Stimulated activated CD4-positive, alpha-beta T cell treated with anti-CD3 and anti-CD28 coated beads, Interleukin-12 subunit alpha, Interleukin-12 subunit beta, amount 100 ng/mL, for 4 hours (primary cell): ENCODE measurements at regions not wholly inside any gene's neighbourhood (a gene's known extent, or its start where the extent isn't known, plus 50 kb on each side); places are given as distances from the start of the nearest gene placed in this dataset.

ENCODE experiments used
- DNase-seq: peaks from one replicate; pipeline ENCODE4 v3.0.0-alpha.2; 2020

DNA sequence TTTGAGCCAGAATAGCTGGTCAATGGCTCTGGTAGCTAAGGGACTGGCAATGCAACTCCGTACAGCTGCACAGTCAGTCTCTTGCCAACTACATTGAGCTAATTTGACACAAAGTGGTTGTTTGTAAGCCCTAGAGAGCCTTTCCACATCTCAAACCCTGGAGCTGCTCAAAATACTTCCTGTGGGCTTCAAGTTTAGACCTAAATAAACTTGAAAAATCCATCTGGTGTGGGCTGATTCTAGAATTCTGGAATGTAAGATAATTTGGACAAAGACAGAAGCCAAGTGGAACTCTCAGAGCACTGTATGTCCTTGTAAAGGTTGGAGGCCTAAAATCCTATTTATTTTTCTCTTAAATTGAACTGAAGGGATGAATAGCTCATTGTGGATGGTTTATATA, 380.8 kb downstream of the SPRY1 start:
- DNase-seq = no peak

DNA sequence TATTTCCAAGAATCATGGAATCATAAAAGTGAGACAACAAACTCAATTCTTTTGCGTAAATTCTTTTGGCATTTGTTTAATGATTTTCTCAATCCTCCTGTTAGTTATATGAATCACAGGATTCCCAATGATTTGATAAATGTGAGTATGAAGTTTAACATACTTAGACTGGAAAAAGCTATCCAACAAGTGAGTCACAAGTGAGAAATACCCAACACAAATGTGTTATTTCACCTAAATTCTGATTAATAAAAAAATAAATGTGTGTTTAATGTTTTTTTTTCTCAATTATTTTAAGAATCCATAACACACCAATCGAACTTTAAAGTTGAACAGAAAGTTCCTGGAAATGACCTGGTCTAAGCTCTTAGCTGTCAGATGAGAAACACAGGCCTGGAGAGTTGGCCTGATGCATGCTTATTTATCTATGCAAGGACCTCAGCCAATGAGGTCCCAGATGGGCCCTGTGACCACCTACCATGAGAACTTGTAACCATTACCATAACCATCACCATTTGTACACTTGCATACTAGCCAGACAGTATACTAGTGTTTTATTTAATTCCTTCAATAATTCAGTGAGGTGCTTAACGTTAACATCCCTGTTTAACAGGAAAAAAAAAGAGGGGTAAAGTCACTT, 386.7 kb downstream of the SPRY1 start:
- DNase-seq = no peak

DNA sequence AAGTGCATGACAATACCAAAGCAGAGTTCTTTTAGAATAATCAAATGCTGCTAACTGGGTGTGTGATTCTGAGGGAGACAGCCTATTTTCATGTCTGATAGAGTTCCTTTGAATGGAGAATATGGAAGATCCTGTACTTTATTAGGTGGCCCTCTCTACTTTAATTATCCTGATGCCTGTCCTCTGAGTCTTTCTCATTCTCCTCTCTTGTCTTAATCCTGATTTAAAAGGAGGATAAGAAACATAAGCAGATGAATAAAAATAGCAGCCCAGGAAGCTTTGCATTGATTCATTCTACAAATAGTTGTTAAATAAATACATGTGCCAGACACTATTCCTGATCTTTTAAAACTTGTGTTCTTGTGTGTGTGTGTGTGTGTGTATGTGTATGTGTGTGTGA, 387.3 kb downstream of the SPRY1 start:
- DNase-seq = no peak

DNA sequence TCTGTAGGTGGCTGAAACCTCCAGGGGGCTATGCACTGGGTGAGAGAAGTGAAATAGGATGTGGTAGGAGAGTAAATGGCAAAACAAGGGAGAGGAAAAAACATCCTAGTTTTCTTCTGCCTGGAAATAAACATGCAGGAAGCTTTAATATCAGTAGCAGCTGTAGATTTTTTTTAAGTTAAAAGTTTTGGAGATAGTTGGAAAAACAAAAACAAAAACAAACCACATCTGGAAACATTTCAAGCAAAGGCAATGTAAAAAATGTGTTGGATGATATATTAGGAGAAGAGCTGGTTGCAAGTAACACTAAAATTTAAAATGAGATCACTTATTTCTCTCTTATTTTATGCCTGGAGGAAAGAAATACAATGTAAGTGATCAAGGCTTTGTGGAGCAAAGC, 388.0 kb downstream of the SPRY1 start:
- DNase-seq = no peak

DNA sequence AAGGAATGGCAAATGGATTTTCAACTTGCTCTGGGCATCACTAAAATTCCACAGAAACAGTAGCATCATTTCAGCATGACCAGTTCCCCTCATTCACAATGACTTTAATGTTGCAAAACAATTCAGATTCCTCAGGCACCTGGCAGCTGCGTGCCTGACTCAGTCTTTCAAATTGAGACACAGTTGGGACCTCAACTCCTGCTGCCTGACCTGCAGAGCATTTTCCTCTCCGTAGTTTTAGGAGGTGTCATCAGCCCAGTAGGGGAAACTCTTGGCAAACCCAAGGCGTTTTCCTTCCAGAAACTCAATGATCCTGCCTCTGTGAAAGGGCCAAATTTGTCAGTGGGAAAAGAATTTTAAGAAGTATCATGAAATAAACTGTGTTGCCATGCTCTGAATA, 388.9 kb downstream of the SPRY1 start:
- DNase-seq = no peak

DNA sequence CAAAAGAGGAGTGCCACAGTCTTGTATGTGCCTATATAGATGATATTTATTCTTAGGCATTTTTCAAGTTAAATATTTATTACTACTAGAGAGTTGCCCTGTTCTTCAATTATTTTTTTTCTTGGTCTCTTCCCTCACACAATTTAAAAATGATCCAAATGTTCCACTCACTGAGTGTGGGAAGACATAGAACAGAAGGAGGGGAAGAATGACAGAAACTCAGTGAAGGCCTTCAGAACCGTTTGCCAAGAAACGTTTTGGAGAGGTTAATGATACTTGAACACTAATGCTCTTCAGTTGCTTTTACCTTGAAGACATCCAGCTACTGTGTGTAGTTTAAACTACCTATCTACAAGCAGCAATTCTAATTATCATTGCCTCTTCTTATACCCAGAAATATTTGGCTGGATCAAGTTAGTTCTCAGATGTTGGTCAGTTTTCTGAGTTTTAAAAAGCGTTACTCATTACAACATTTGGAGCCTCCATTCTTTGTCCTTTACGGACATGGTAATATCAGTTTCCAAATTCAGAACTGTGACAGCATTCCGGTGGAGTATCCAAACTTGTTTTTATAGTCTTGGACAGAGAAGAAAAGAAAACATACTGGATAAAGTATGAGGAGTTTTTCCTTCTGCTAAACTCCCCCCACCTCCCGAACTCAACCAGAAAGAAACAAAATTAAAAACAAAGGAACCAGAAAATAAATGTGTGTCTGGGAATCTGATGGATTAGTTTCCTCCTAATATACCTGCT, 389.7 kb downstream of the SPRY1 start:
- DNase-seq = no peak

DNA sequence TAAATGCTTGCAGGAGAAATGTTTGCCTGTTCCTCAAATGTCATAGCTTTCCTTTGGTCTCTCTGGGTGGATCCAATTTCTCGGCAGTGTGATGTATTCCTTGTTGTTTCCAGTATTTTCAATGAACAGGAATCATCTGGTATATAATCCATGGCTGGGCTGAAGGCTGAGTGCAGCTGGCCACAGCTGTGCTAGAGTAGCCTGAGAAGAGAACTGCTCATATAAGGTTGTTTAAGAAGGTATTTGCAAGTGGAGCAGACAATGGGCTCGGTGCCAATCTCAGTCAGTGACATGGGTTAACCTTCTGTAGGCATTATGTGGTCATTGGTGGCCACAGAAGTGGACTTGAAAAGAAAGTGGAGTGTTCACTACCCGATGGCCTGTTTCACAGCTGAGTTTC, 390.3 kb downstream of the SPRY1 start:
- DNase-seq = no peak

DNA sequence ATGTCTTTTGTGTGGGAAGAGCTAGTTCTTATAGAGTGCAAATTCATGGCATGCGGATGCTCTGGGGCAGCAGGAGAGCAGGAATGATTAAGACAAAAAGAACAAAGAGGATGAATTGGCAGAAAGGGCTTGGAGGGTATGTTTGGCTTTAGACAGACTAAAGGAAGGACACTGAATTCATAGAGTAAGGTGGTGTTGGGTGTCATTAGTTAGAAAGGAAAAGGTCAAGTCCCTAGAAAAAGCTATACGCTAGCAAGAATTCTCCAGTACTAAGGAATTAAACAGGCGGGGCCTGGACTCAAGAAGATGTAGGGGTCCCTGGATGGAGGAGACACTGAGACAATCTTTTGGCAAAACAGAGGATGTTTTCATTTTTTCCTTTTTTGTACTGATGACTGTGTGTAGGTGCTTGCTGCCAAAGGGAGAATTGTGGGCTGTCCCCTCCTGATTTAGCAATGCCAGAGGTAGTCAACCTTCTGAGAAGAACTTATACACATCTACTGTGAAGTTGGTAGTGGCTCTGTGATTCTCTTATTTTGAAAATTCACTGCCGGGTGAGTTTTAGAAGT, 391.0 kb downstream of the SPRY1 start:
- no peak for DNase-seq

DNA sequence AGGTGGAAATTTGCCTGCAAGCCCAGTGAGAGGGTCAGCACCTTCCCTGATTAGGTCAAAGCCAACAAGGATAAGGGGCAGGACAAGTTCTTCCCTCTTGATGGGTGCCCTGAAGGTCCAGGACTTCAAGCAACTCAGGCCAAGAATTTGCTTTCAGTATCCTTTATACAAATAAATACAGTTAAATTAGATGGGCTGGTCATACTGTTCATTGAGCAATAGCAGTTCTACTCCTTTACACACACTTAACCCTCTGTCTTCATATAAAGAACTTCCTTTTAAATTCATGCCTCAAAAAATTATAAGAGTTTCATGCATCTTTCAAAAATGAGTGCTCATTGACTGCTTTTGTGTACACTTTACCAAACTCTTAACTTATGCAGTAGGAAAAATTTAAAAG, 392.0 kb downstream of the SPRY1 start:
- no peak for DNase-seq

DNA sequence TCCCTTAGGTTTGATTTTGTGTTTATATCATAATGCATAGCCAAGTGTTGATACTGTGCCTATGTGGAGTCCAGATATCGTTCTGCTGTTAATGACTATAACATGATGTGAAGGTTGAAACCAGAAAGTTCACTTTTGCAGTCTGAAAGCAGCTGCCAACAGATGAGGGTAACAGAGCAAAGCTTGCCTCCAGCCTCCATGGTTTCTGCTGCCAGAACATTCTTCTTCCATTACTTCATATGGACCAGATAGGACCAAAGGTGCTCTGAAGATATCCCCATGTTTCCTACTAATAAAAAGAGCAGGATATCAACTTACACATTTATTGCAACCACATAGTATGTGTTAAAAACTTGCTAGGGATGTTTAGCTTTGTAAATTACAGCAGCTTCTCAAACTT, 394.1 kb downstream of the SPRY1 start:
- DNase-seq = no peak

DNA sequence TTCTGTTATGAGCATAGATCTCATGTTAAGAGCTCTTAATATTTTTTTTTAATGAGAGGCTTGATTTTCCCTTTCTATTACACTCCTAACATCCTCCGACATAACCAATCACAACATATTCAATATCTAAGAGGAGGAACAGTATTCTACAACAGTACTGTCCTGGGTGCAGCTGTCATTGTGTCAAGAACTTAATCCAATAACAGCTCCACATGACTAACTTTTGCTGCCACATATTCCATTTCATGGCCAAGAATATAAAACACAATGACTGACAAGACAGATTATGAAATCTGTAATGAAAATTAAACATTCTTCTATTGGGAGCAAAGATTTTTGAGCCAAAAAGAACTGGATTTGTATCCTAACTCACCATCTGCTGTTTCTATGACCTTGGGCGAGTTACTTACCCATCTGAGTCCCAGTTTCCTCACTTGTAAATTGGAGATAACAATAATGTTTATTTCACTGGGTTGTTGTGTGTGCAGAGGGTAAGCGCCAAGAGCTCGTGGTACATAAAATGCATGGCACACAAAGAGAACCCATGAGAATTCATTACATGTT, 405.6 kb downstream of the SPRY1 start:
- no peak for DNase-seq

DNA sequence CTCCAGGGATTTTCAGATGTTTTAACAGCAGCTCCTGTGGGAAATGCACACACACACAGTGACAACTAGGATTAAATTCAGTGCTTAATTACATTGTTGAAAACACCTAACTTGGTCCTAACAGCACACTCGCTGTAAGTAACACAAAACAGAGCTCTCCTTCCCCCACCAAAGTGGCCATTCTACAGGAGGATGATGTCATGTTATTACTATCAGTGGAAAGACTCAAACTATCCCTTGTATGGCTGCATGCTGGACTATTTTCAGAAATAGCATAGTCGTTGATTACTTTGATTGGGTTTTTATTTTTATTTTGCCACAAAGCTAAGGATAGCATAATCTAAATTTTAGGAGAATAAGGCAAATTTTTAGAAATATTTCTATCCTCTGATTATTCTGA, 406.3 kb downstream of the SPRY1 start:
- no peak for DNase-seq

DNA sequence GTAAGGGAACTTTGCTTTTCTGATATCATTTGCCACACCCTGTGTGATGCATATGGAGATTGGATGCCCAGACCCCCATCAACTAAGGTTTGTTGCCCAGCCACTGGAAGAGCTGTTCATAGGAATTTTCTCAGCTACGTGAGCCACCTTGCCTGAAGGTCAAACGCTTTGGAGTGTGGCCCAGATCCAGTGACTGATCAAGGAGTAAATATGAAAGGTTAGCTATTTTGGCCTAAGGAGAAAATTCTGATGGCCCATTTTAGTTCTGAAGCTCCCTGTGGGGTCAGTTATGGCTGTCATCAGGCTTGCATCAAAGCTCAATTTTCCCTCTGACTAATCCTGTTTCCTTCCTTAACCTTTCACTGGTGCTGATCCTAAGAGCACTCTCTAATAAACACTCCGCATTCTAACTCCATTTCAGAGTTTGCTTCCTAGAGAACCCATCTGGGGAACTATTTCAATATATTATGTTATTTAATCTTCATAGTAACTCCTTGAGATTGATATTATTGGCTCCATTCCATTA, 407.7 kb downstream of the SPRY1 start:
- no peak for DNase-seq

DNA sequence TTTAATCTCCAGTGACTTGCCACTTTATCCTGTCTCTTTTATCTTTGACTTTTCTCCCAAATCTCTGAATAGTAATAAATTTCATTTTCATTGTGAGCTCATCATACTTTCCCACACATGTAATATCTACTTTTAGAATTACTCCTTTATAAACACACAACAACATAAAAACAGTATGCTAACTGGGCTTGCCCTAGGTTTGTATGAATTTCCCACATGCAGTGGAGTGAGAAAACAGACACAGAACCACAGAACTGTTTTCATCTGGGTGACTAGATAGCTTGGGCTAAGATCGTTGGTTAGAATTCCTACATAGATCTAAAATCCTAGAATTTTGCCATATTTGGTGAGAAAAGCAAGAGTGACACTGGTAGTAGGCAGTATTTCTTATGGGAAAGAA, 409.5 kb downstream of the SPRY1 start:
- DNase-seq = no peak

DNA sequence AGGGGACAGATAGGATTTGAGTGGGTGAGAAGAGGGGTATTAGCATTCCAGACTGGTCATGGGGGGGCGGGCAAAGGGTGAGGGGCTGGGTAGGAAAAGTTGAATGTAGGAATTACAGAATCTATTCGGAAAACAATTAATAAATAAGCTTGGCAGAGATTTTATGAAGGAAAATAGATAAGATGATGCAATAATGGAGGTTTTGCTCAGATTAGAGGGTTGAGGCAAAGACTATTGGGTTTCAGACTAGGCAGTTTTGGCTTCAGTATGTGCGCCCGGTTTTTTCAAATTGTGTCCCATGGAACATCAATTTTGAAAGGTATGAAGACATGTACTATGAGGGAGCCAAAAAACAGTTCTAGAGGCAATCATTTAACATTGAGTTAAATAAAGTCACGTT, 410.6 kb downstream of the SPRY1 start:
- no peak for DNase-seq

DNA sequence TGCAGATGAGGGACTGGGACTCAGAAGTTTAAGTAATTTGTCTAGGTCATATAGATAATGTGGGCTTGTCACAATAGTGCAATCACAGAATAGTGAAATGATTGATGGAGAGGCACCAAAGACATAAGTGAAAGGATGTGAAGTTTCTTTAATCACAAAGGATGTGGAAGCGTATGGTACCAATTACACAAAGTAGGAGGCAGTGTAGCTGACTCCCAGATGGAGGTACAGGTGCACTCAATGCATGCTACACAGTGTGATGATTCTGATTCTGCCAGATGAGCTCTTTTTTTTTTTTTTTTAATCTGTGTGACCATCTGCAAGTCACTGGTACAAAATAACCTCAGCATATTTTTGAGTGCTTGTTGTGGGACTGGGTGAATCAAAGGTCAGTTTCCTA, 411.3 kb downstream of the SPRY1 start:
- no peak for DNase-seq

DNA sequence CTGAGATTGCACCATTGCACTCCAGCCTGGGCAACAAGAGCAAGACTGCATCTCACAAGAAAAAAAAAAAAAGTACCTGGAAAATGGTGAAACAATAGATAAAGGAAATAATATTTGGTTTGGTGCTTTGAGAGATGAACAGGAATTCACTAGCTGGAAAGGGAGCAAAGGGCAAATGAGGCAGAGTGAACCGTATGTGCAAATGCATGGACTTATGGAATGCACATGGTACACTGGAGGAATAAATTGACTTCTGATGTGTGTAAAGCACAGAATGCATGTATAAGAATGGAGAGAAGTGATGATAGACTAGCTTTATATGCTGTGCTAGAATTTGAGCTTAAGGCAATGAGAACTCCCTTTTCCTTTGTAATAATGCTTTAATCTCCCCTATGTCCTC, 413.3 kb downstream of the SPRY1 start:
- no peak for DNase-seq

DNA sequence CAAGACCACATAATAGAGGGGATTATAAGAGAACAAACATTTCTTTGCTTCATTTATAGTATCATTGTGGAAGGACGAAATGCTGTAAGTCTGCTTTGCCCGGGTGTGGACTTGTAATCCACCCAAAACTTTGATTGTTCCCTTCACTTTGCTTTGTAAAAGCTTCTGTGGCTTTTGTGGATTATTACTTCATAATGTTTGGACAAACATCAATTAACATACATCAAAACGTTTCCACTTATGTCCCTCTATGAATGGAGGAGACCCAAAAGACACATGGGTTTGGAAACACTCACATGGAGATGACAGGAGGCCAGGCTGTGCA, 415.4 kb downstream of the SPRY1 start:
- DNase-seq = no peak

DNA sequence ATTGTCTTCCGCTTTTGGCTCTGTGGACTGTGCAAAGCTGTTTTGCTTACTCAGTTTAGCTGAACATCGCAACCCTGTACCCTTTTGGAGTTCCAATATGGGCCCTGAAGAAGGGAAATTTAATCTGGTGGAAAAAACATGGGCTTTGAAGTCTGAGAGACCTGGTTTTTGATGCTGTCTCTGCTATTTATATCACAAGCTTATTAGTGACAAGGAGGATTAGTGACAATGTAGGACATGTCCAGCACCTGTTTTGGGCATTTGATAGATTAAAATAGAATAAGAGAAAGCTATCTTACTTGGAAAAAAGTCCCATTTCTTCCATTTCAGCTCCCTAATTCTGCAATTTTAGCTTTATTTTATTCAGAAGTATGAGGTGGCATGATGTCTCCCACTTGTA, 417.3 kb downstream of the SPRY1 start:
- DNase-seq = no peak

DNA sequence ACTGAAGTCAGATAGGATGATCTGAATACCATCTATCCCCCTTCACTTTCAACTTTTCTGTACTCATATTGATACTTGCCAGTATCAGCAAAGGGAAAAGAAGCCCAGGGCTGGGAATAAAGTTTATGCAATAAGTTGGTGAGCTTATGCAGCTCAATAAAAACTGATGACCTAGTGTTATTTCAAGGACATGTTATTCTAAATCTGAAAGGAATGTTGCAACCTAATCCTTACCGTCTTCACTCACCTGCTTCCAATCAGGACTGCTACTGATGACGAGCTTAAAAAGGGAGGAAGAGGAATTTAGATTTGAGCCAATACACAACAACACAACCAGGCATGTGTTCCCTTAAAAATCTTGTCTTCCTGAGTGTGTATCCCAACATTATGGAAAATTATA, 419.9 kb downstream of the SPRY1 start:
- DNase-seq = no peak

DNA sequence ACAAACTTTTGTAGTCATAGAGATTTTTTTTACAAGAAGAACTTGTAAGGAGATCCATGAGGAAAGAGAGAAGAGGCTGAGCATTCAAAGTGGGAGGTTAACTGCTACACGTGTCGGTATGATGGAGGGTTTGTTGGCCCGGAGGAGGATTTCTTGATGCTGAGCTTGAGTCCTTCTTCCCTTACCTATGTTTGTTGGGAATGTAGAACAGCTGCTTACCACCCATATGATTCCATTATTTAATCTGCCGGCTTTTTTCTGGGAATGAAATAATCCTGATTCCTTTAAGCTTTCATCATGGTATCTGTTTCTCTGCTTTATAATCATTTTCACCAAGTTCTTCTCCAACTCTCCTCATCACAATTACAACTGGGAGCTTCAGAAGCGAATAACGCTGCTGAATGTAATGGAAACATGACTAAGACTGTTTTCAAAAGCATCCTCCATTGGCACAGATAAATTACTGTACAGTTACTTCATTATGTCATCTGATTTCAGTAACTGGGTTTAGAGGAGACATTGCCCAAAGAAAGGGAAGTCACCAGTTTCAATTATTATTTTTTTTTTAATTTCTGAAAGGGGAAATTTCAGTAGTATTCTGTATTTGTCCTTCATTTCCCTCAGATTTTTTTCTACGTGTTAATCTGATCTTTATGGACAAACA, 420.6 kb downstream of the SPRY1 start:
- no peak for DNase-seq

DNA sequence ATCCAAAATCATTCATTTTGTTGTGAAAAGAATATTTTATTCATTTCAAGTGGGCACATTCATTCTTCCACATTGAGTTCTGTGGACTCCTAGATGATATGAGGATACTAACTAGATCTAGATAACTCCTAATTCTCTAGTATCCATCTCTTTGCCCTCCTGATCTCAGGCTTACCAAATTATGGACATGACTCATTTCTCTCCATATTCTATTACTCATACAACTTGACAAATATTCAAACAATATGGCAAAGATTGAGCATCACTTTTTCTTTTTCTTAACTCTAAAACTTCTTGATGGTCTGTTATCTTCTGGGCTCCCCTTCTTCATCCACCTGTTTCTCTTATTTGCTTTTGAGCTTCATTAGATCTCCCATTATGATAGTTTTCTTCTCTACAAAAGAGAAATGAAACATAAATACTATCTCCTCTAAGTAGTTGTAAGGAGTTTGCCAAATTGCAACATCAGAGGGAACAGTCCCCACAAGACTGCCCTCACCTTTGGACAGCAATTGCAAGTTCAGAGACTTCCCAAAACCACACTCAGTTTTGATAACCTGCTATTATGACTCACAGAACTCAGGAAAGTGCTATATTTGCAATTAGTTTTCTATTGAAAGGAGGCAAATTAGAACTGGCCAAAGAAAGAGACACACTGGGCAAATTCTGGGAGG, 422.9 kb downstream of the SPRY1 start:
- no peak for DNase-seq

DNA sequence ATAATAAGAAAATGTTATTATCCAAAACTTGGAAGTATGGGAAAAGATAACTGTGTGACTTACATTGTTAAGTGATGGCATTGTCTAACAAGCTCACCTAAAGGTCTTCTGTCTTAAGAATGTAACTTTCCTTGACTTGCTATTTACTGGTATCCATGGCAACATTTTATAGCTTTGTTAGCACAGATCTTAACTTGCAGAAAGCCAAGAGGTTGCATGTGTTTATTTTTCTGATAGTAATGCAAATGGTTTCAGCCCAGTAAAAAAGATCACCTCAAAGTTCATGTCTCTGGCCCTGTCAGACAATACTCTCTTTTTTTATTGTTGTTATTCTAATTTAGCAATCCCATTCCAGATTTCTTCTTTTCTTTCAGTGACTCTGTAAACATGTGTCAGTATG, 425.3 kb downstream of the SPRY1 start:
- DNase-seq = no peak
